ENCODE measurements at regions not wholly inside any gene's neighbourhood (a gene's known extent, or its start where the extent isn't known, plus 50 kb on each side); places are given as distances from the start of the nearest gene placed in this dataset.

DNA sequence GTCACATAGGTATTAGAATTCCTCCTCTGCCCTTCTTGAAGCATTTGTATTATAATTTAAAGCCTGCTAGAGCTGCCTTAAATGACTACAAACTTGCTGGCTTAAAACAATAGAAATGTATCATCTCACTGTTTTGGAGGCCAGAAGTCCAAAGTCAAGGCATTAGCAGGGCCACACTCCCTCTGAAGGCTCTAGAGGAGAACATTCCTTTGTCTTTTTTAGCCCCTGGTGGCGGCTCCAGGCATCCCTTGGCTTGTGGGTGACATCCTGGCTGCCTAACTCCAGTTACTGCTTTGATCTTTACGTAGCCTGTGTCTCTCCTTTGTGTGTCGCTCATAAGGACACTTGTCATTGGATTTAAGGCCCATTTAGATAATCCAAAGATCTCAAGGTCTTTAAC, 186.6 kb upstream of the SALL1 start:
- no peak for TF ChIP-seq GATA3 (IDR thresholded peaks at IDR 0.05; ENCODE audit: low read depth, low read length)
- TF ChIP-seq GATA2 (IDR thresholded peaks at IDR 0.05; ENCODE audit: low read depth, low read length), result no peak

All from SH-SY5Y (cell line).